Islet precursor cell (in vitro differentiated cells): ENCODE measurements at regions not wholly inside any gene's neighbourhood (a gene's known extent, or its start where the extent isn't known, plus 50 kb on each side); places are given as distances from the start of the nearest gene placed in this dataset.
A peak's percentile ranks its signal among the peaks of the same experiment; 100 is the strongest.
"Not testable (repeated sequence)": the region's sequence is repeated elsewhere in the genome, so short reads cannot be mapped to it uniquely, and the experiment has no call there.

Experiments used
- DNase-seq: peaks from one replicate; pipeline ENCODE4 v3.0.0-alpha.2; 2018

DNA sequence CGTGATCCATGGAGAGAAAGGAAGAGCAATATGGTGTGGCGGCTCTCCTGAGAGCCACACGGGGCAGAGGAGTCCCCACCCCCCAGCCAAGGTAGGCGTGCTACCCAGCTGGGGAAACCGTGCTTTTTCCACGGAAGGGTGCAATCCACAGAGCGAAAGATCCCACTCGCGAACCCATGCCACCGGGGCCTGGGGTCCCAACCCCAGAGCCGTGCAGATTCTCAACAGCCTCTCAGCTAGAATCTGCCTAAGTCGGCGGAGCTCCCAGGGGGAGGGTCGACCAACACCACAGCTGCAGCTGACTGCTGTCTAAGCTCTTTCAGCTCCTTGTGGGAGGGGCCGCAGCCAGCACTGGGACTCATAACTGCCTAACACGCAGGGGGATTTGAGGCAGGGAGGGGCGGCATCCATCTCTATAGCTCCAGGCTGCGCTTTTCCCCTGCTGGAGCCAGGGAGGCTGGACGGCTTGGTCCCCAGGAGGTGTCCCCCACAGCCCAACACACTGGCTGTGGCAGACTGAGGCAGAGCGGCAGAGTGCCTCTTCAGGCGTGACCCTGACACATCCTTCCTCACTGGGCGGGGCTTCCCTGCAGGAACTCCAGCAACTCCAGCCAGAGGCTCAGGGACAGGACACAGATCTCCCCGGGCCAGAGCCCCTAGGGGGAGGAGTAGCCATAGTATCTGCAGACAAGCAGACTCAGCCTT, 107.6 kb upstream of the ZBTB20 start:
- peak; percentile 55 for DNase-seq

DNA sequence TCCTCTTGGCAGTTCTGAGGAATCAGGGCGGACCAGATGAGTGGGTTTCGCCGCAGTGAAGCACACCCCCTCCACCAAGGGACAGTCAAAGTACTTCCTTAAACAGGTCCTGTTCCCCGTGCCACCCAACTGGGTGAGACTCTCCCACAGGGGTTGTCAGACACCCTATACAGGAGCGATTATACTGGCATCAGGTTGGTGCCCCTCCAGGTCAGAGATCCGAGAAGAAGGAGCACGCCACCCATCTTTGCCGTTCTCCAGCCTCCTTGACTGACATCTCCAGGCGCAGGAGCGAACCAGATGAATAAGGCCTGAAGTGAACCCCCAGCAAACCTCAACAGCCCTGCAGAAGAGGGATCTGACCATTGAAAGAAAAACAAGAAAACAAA, 108.1 kb upstream of the ZBTB20 start:
- no peak for DNase-seq

DNA sequence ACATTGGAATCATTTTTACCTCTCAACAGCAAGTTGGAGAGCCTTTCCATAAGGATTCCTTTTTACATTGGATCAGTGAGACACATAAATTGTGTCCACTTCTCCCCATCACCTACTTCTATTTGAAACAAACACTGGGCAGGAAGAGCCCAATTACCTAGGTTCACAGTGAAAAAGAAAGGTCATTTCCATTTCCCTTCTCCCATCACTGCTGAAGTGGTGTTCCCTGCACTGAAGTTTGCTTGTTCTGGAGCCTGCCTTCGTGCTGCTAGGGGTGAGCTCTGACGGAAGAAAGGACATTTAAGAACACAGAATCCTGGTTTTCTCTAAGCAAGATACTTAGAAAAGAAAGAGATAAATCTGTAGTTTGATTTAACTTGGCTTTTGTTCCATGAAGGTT, 123.8 kb upstream of the ZBTB20 start:
- DNase-seq, result no peak

DNA sequence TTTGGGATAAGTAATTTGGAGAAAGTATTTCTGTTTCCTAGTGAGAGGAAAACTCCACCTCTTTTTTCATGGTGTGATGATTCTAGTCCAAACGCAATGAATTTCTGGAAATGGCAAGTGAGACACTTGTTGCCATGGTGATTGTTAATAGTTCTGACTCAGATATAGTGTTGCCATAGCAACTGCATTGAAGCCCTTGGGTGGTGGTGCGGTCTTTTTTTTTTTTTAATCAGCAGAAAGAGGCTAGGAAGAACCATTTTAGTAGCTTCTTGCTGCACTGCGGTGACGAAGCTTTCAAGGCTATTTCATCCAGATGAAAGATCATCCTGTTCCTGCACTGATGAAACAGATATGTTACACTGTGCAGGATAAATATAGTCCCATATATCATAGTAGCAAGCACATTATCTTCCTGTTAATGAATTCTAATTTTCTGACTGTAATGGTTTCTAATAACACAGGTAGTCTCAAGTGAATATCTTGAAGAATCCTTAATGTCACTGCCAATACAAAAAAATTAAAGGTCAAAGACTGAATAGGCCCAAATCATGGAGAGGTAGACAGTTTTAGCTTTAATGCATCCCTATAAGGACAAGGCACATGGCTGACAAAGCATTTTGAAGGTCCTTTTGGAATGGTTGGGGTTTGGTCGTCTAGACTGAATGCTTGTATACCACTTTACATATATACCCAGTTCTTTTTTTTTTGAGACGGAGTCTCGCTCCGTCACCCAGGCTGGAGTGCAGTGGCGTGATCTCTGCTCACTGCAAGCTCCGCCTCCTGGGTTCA, 125.1 kb upstream of the ZBTB20 start:
- DNase-seq, result no peak

DNA sequence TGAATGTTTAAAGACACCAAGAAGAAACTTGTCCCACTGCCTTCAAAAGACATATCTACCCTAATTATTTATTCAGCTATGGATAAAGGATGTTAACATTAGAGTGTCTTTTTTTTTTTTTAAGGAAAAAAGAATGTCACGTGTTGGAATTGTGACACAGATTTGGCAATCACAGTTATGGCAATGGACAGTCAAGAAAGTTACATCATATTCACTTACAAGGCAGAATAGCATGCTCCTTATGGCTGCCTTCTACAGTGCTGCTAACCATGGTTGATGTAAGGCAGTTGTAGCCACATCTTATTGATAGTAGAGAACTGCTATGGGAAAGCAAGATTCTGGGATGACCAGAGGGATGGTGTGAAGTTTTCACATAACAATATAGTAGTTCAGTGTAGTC, 128.8 kb upstream of the ZBTB20 start:
- no peak for DNase-seq

DNA sequence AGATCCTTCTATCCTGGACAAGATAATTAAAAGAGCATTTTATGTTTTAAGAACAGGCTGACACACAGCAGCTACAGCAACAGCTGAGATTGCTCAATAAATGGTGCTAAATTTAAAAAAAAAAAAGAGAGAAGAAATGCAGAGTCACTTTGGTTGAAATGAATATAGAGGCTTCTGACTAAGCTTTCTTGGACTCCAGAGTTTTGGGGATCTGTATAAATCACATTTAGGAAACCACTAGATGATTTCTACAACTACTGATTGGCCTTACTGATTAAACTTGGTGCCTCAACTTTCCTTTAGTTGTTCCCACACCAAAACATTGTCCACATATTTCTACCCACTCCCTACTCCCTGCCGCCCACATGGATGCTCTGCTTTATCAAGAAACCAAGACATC, 132.9 kb upstream of the ZBTB20 start:
- DNase-seq, result no peak

GRCh38 chr3:115280506-115280905, 133.4 kb upstream of the ZBTB20 start:
- DNase-seq, result no peak

DNA sequence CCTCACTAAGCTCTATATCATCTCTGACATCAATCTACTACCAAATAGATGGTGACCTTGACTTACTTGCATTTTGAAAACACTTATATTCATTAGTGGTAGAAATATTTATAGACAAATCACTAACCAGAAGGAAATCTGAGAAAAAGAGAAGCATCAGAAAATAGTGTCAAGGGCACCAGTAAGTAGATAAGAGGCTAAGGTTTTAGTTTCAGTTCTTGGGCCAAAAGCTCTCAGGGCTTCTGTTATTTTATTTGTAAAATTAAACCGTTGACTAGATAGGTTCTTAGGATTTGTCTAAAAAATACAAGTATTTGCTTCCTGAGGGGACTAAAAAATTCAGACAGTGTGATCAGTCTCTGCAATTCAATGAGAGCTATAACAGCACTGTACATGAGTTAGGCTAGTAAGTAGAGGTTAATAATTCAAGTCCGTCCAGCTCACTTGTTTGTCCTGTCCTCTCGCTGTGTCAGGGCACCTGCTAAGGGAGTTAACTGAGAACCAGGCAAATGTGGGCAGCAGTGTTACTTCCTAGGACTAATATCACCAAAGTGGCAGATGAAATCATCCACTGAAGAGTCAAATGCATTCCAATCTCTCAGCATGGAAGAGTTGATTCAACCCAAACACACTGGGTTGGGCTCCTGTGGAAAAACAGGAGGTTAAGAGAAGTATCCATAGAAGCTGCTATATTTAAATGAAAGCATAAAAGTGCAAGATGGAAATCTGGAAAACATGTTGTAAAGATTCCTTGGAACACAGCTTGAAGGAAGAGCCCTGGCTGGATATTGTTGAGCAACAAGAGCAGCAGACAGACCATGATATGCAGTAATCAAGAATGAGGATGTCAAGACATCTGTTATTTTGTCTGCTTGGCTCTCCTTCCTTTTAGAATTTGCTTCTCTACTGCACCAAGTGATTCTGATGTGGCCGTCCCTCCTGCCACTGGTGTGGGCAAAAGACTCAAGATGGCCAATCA, 134.9 kb upstream of the ZBTB20 start:
- no peak for DNase-seq

- no peak for DNase-seq
These were observed 137.9 kb upstream of the ZBTB20 start for GRCh38 chr3:115284980-115285379.

DNA sequence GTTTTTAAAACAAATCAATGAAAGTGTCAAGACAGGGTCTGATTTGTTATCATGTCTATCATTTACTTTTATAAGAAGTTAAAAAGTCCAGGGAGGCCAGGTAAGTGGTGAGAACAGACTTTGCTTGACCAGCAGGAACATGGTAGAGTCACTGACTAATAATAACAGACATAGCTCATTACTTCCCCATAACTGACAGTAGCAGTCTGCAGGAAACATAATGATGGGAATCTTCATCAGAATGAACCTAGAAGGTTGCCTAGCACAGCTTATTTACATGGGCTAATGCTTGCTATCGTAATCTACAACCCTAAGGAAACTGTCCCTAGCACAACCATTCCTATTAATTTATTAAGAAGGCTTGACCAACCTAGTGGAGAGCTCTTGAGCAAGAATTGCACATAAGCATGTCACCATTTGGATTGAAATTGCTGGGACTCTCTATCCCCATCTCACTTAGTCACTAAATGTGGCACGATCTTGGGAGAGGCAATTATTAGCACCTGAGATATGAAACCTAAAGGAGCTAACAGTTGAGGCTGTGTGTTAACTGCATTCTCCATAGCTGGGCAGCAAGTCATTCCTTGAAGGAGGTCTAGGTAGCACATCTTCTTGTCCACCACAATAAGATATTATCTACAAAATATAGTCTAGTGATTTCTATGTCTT, 139.6 kb upstream of the ZBTB20 start:
- no peak for DNase-seq

GRCh38 chr3:115287198-115287597, 140.1 kb upstream of the ZBTB20 start:
- no peak for DNase-seq

- DNase-seq, result no peak
These were observed 145.0 kb upstream of the ZBTB20 start for GRCh38 chr3:115292131-115292530.

DNA sequence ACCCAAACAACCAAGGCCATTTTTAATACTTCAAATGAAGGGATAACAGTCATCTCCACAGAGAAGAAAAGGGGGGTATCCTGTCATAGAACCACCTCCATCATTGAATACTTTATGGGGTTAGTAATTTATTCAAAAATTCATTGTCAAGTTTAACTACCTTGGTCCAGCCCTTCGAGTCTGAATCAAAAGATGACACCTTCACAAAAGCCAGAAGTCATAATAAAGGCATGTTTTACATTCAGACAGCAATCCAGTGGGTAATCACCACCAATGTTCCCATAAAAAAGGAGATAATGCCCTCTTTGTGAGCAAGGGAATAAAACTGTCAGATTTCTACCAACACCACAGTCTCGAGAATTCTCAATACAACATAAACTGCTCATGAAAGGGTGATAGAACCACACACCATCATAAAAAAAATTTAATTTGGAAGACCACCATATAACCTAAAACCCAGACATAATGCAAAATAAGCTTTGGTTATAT, 145.6 kb upstream of the ZBTB20 start:
- no peak for DNase-seq

DNA sequence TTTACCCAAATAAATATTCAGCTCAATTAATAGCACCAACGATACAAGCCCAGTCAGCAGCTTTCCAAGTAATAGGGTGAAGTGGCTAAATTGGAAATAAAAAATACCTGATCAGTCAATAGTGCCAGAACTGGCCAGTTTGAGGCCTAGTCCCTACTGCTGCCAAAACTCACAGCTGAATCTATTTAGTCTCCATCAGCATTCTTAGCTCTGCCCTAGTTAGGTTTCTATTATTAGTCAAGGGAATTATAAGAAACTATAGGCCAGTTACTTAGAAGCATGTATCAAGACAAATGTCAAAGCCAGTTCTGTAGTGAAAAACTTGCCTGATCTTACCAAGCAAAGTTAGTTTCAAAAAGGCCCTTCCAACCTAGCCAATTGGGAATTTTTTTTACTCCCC, 146.2 kb upstream of the ZBTB20 start:
- no peak for DNase-seq

- DNase-seq, result no peak
These were observed 154.3 kb upstream of the ZBTB20 start for GRCh38 chr3:115301364-115301860.

GRCh38 chr3:115317953-115318352, 170.9 kb upstream of the ZBTB20 start:
- not testable (repeated sequence) for DNase-seq

GRCh38 chr3:115321400-115321805, 174.3 kb upstream of the ZBTB20 start:
- no peak for DNase-seq

GRCh38 chr3:115322901-115323300, 175.8 kb upstream of the ZBTB20 start:
- DNase-seq, result no peak

- DNase-seq, result no peak
These were observed 176.3 kb upstream of the ZBTB20 start for GRCh38 chr3:115323380-115323779.

DNA sequence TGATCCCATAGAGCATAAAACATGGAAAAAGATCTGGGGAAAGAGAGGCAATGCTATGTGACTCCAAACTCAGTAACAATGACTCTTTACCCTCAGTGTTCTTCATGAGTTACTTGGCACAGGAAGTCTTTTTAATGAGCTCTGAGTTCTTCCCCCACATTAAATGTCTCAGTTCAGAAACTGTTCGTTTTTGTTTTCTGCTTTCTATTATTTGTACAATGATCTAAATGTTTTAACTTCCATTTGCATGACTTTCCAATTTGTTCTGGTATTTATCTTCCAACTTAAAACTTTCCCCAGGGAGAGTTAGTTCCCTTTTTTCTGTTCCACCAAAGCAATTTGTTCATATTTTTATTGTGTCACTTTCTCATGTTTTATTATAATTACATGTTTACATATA, 177.0 kb upstream of the ZBTB20 start:
- DNase-seq, result no peak

DNA sequence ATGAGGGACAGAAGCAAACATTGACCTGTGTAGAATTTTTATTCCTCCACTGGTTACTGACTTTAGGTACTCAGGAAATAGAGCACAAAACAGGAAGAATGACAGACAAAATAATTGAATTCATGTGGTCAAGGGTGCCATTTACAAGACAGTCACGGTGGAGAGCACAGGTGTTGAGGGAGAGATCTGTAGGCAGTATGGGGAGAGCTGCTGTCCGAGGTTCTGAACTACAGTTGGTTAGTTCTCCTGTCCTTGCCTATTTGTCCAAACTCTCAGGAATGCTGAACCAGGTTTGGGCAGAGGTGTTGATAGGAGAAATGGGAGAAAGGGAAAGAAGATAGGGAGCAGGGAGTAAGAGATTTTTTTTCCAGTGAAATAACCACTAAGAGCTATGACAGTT, 178.5 kb upstream of the ZBTB20 start:
- peak; percentile 76 for DNase-seq

- DNase-seq, result no peak
These were observed 183.3 kb upstream of the ZBTB20 start for GRCh38 chr3:115330430-115330829.
